ENCODE measurements at regions not wholly inside any gene's neighbourhood (a gene's known extent, or its start where the extent isn't known, plus 50 kb on each side); places are given as distances from the start of the nearest gene placed in this dataset.
"Not testable (repeated sequence)": the region's sequence is repeated elsewhere in the genome, so short reads cannot be mapped to it uniquely, and the experiment has no call there.

- DNase-seq = no peak
Observed at GRCh38 chr4:111991797-111992196, 153.5 kb upstream of the FAM241A start.

GRCh38 chr4:111992351-111993168, 152.7 kb upstream of the FAM241A start:
- no peak for DNase-seq

- DNase-seq = no peak
Observed at GRCh38 chr4:111994392-111994791, 150.9 kb upstream of the FAM241A start.

- no peak for DNase-seq
Observed at GRCh38 chr4:111997785-111998184, 147.5 kb upstream of the FAM241A start.

GRCh38 chr4:111999801-112000200, 145.5 kb upstream of the FAM241A start:
- DNase-seq = no peak

GRCh38 chr4:112001041-112001440, 144.2 kb upstream of the FAM241A start:
- DNase-seq = no peak

GRCh38 chr4:112002248-112002661, 143.0 kb upstream of the FAM241A start:
- no peak for DNase-seq

GRCh38 chr4:112003231-112003907, 141.9 kb upstream of the FAM241A start:
- DNase-seq = no peak

- no peak for DNase-seq
Observed at GRCh38 chr4:112005027-112005426, 140.2 kb upstream of the FAM241A start.

- DNase-seq = no peak
Observed at GRCh38 chr4:112007391-112007790, 137.9 kb upstream of the FAM241A start.

GRCh38 chr4:112015960-112016359, 129.3 kb upstream of the FAM241A start:
- DNase-seq = no peak

GRCh38 chr4:112023402-112023950, 121.8 kb upstream of the FAM241A start:
- no peak for DNase-seq

- no peak for DNase-seq
Observed at GRCh38 chr4:112026058-112026457, 119.2 kb upstream of the FAM241A start.

- DNase-seq = no peak
Observed at GRCh38 chr4:112029771-112030171, 115.5 kb upstream of the FAM241A start.

GRCh38 chr4:112031712-112032328, 113.4 kb upstream of the FAM241A start:
- no peak for DNase-seq

GRCh38 chr4:112036886-112037285, 108.4 kb upstream of the FAM241A start:
- no peak for DNase-seq

- no peak for DNase-seq
Observed at GRCh38 chr4:112038861-112039260, 106.4 kb upstream of the FAM241A start.

GRCh38 chr4:112049119-112049518, 96.1 kb upstream of the FAM241A start:
- DNase-seq = not testable (repeated sequence)

- no peak for DNase-seq
Observed at GRCh38 chr4:112053825-112054350, 91.4 kb upstream of the FAM241A start.

- no peak for DNase-seq
Observed at GRCh38 chr4:112055100-112055499, 90.2 kb upstream of the FAM241A start.

- DNase-seq = no peak
Observed at GRCh38 chr4:112057470-112057869, 87.8 kb upstream of the FAM241A start.

- no peak for DNase-seq
Observed at GRCh38 chr4:112058433-112058832, 86.8 kb upstream of the FAM241A start.

- no peak for DNase-seq
Observed at GRCh38 chr4:112060212-112060611, 85.0 kb upstream of the FAM241A start.
